GM04504 (cell line): ENCODE measurements at regions not wholly inside any gene's neighbourhood (a gene's known extent, or its start where the extent isn't known, plus 50 kb on each side); places are given as distances from the start of the nearest gene placed in this dataset.

ENCODE experiments used
- DNase-seq: peaks from one replicate; pipeline ENCODE4 v3.0.0-alpha.2; 2012; ENCODE audit warnings: low read depth

- DNase-seq, result no peak
Observed at GRCh38 chr22:47994601-47995263, 1232.3 kb downstream of the TBC1D22A start.

GRCh38 chr22:47994045-47994444 is 1231.6 kb downstream of the TBC1D22A start:
- no peak for DNase-seq

GRCh38 chr22:47990481-47990880 is 1228.0 kb downstream of the TBC1D22A start:
- DNase-seq, result no peak

- no peak for DNase-seq
Observed at GRCh38 chr22:47987885-47988515, 1225.5 kb downstream of the TBC1D22A start.

- DNase-seq, result no peak
Observed at GRCh38 chr22:47976219-47976618, 1213.8 kb downstream of the TBC1D22A start.

GRCh38 chr22:47967831-47968230 is 1205.4 kb downstream of the TBC1D22A start:
- DNase-seq, result no peak

- DNase-seq, result no peak
Observed at GRCh38 chr22:47966316-47966715, 1203.9 kb downstream of the TBC1D22A start.

GRCh38 chr22:47965896-47966295 is 1203.4 kb downstream of the TBC1D22A start:
- no peak for DNase-seq

GRCh38 chr22:47965066-47965465 is 1202.6 kb downstream of the TBC1D22A start:
- no peak for DNase-seq

- no peak for DNase-seq
Observed at GRCh38 chr22:47963660-47964059, 1201.2 kb downstream of the TBC1D22A start.

GRCh38 chr22:47957649-47958048 is 1195.2 kb downstream of the TBC1D22A start:
- DNase-seq, result no peak

- no peak for DNase-seq
Observed at GRCh38 chr22:47954107-47954506, 1191.7 kb downstream of the TBC1D22A start.

- DNase-seq, result no peak
Observed at GRCh38 chr22:47944941-47945340, 1182.5 kb downstream of the TBC1D22A start.

- no peak for DNase-seq
Observed at GRCh38 chr22:47943729-47944700, 1181.6 kb downstream of the TBC1D22A start.

GRCh38 chr22:47940211-47940610 is 1177.8 kb downstream of the TBC1D22A start:
- no peak for DNase-seq

GRCh38 chr22:47933891-47934290 is 1171.4 kb downstream of the TBC1D22A start:
- DNase-seq, result no peak

- DNase-seq, result no peak
Observed at GRCh38 chr22:47933226-47933625, 1170.8 kb downstream of the TBC1D22A start.

GRCh38 chr22:47929646-47930185 is 1167.3 kb downstream of the TBC1D22A start:
- DNase-seq, result no peak

- no peak for DNase-seq
Observed at GRCh38 chr22:47929073-47929472, 1166.6 kb downstream of the TBC1D22A start.

GRCh38 chr22:47928631-47929030 is 1166.2 kb downstream of the TBC1D22A start:
- DNase-seq, result no peak

- no peak for DNase-seq
Observed at GRCh38 chr22:47927648-47928210, 1165.3 kb downstream of the TBC1D22A start.

- no peak for DNase-seq
Observed at GRCh38 chr22:47923011-47923427, 1160.6 kb downstream of the TBC1D22A start.
